Urothelium cell line (cell line): ENCODE measurements at regions not wholly inside any gene's neighbourhood (a gene's known extent, or its start where the extent isn't known, plus 50 kb on each side); places are given as distances from the start of the nearest gene placed in this dataset.
"Not testable (repeated sequence)": the region's sequence is repeated elsewhere in the genome, so short reads cannot be mapped to it uniquely, and the experiment has no call there.

Experiments
- DNase-seq: peaks from one replicate; pipeline ENCODE4 v3.0.0; 2011; ENCODE audit warnings: low spot score, mixed read lengths
- FAIRE-seq: peaks from 2 replicates; lab custom pipeline; 2011; peaks lifted over from hg19 to GRCh38; lab: Jason Lieb, UNC

- DNase-seq (no peak), FAIRE-seq (no peak)
Measured at GRCh38 chr15:62404194-62404985, 239.3 kb upstream of the C2CD4B start.

- no peak for FAIRE-seq
- DNase-seq = no peak
Measured at GRCh38 chr15:62406305-62406891, 241.3 kb upstream of the C2CD4B start.

- no peak for FAIRE-seq
- no peak for DNase-seq
Measured at GRCh38 chr15:62407216-62407615, 242.1 kb upstream of the C2CD4B start.

- DNase-seq (no peak), FAIRE-seq (peak; percentile 53)
Measured at GRCh38 chr15:62407962-62408361, 242.9 kb upstream of the C2CD4B start.

GRCh38 chr15:62409466-62409865 lies 244.4 kb upstream of the C2CD4B start:
- DNase-seq (no peak), FAIRE-seq (no peak)

GRCh38 chr15:62412686-62413085 lies 247.6 kb upstream of the C2CD4B start:
- FAIRE-seq (no peak), DNase-seq (no peak)

- FAIRE-seq = no peak
- no peak for DNase-seq
Measured at GRCh38 chr15:62413153-62413552, 248.1 kb upstream of the C2CD4B start.

- no peak for FAIRE-seq
- DNase-seq = no peak
Measured at GRCh38 chr15:62413786-62414185, 248.7 kb upstream of the C2CD4B start.

- no peak for FAIRE-seq
- no peak for DNase-seq
Measured at GRCh38 chr15:62415498-62415897, 250.4 kb upstream of the C2CD4B start.

GRCh38 chr15:62416526-62416925 lies 251.4 kb upstream of the C2CD4B start:
- FAIRE-seq (no peak), DNase-seq (no peak)

- FAIRE-seq = no peak
Measured at GRCh38 chr15:62417439-62417838, 252.4 kb upstream of the C2CD4B start.

GRCh38 chr15:62418496-62418895 lies 253.4 kb upstream of the C2CD4B start:
- not testable (repeated sequence) for DNase-seq

More at GRCh38 chr15:62417439-62417838, 252.4 kb upstream of the C2CD4B start:
- DNase-seq = no peak

GRCh38 chr15:62419192-62419591 lies 254.1 kb upstream of the C2CD4B start:
- no peak for DNase-seq
- peak; percentile 46 for FAIRE-seq

More at GRCh38 chr15:62418496-62418895, 253.4 kb upstream of the C2CD4B start:
- not testable (repeated sequence) for FAIRE-seq

- DNase-seq, FAIRE-seq: not testable (repeated sequence)
Measured at GRCh38 chr15:62420371-62420770, 255.3 kb upstream of the C2CD4B start.

GRCh38 chr15:62421289-62421688 lies 256.2 kb upstream of the C2CD4B start:
- no peak for FAIRE-seq
- DNase-seq = no peak

- DNase-seq = no peak
- no peak for FAIRE-seq
Measured at GRCh38 chr15:62426387-62426956, 261.4 kb upstream of the C2CD4B start.

GRCh38 chr15:62428259-62428658 lies 263.2 kb upstream of the C2CD4B start:
- no peak for DNase-seq
- FAIRE-seq = no peak

GRCh38 chr15:62428851-62429598 lies 263.9 kb upstream of the C2CD4B start:
- DNase-seq (no peak), FAIRE-seq (no peak)

- FAIRE-seq (no peak), DNase-seq (no peak)
Measured at GRCh38 chr15:62430056-62430455, 265.0 kb upstream of the C2CD4B start.

GRCh38 chr15:62430552-62430951 lies 265.5 kb upstream of the C2CD4B start:
- DNase-seq (no peak), FAIRE-seq (no peak)
